ENCODE measurements at regions not wholly inside any gene's neighbourhood (a gene's known extent, or its start where the extent isn't known, plus 50 kb on each side); places are given as distances from the start of the nearest gene placed in this dataset.

DNA sequence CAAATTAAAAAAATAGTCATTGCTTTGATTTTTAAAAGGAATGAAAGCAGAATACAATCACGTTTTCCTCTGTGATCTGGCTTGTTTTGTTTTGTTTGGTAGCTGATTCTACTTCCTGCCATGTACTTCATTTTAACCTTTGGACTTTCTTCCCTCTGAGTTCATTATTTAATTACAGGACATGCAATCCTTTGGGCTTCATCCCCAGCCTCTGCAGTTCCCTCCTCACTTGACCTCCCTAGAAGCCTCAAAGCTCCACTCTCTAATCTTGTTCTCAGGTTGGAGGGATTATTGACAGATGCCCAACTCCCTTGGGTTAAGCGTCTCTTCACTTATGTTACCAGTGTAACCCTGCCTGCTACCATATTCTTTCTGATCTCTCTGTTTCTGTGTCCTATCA lies 967.9 kb upstream of the SEL1L start:
- no peak for DNase-seq (ENCODE audit: low spot score)
- TF ChIP-seq, protein P1, sequence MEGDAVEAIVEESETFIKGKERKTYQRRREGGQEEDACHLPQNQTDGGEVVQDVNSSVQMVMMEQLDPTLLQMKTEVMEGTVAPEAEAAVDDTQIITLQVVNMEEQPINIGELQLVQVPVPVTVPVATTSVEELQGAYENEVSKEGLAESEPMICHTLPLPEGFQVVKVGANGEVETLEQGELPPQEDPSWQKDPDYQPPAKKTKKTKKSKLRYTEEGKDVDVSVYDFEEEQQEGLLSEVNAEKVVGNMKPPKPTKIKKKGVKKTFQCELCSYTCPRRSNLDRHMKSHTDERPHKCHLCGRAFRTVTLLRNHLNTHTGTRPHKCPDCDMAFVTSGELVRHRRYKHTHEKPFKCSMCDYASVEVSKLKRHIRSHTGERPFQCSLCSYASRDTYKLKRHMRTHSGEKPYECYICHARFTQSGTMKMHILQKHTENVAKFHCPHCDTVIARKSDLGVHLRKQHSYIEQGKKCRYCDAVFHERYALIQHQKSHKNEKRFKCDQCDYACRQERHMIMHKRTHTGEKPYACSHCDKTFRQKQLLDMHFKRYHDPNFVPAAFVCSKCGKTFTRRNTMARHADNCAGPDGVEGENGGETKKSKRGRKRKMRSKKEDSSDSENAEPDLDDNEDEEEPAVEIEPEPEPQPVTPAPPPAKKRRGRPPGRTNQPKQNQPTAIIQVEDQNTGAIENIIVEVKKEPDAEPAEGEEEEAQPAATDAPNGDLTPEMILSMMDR (IDR thresholded peaks at IDR 0.05; ENCODE audit: extremely low read depth, insufficient read depth, missing control alignments): no peak
- in situ Hi-C loops (cut with MboI; ENCODE audit: low pct_unique_long_range_greater_than_20kb, low sequenced_read_pairs, unreplicated experiment): no loop called here

DNA sequence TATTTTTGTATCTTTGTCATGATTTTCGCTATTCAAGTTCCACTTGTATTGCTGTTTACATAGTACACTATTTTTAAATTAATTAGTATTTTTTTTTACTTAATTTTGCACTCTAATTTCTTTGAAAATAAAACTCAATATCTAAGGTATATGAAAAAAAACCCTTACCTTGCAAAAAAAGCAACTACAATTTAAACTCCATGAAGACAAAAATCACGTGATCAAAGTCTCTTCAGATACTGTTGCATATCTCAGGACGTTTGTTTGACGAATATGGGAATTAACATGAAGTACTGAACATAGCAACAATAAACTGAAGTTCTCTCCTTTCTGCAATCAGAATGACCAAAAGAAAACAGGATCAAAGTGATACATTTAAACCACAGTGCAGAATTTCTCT lies 968.4 kb upstream of the SEL1L start:
- DNase-seq (ENCODE audit: low spot score): no peak
- TF ChIP-seq, protein P1 (IDR thresholded peaks at IDR 0.05; ENCODE audit: extremely low read depth, insufficient read depth, missing control alignments): no peak
- in situ Hi-C loops (cut with MboI; ENCODE audit: low pct_unique_long_range_greater_than_20kb, low sequenced_read_pairs, unreplicated experiment): no loop called here

DNA sequence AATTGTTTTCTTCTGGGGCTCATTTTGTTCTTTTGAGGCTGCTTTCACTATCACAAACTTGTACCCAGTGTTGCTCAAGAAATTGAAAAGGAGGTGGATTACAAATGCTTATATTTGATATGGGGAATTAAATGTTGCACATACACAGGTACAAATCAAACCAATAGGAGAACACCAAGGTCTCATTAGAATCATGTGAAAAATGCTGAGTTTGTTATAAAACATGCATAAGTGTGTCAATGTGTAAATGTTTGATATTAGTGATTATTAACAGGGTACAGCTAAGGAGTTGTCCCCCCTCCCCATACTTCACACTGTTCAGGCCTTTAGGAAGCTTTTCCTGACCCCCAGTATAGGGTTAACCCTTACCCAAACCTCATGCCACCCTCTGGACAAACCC lies 971.2 kb upstream of the SEL1L start:
- TF ChIP-seq, protein P1 (IDR thresholded peaks at IDR 0.05; ENCODE audit: extremely low read depth, insufficient read depth, missing control alignments): no peak
- in situ Hi-C loops (cut with MboI; ENCODE audit: low pct_unique_long_range_greater_than_20kb, low sequenced_read_pairs, unreplicated experiment): no loop called here
- no peak for DNase-seq (ENCODE audit: low spot score)

DNA sequence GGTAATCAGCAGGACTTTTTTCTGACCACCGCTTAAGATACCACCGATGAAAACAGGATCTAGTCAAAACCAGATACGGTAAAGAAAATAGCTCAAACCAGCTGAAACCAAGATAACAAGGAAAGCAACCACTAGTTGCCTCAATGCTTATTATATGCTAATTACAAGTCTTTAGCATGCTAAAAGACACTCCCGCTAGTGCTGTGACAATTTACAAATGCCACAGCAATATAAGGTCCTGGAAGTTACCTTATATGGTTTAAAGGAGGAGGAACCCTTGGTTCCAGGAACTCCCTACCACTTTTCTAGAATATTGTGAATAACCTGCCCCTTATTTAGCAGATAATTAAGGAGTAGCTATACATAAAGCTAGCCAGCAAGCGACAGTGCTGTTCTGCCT lies 976.4 kb upstream of the SEL1L start:
- TF ChIP-seq, protein P1 (IDR thresholded peaks at IDR 0.05; ENCODE audit: extremely low read depth, insufficient read depth, missing control alignments): no peak
- in situ Hi-C loops (cut with MboI; ENCODE audit: low pct_unique_long_range_greater_than_20kb, low sequenced_read_pairs, unreplicated experiment): no loop called here
- no peak for DNase-seq (ENCODE audit: low spot score)

DNA sequence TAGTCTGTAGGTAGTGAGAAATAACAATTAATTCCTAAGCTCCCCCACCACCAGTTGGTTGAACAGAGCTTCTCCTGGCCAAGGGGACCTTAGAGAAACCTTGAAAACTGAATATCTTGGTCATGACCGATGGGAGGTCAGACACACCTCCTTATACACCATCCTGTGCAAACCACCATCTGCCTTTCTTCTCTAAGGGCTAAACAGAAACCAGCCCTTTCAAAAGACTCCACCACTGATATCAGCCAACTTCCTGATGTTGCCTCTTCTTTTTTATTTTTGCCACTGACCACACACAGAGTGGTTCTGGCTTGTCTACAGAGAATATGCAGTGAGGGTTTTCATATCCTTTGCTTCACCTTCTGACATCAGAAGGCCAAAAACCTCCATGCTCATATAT lies 977.7 kb upstream of the SEL1L start:
- no peak for DNase-seq (ENCODE audit: low spot score)
- TF ChIP-seq, protein P1 (IDR thresholded peaks at IDR 0.05; ENCODE audit: extremely low read depth, insufficient read depth, missing control alignments): no peak
- in situ Hi-C loops (cut with MboI; ENCODE audit: low pct_unique_long_range_greater_than_20kb, low sequenced_read_pairs, unreplicated experiment): no loop called here

DNA sequence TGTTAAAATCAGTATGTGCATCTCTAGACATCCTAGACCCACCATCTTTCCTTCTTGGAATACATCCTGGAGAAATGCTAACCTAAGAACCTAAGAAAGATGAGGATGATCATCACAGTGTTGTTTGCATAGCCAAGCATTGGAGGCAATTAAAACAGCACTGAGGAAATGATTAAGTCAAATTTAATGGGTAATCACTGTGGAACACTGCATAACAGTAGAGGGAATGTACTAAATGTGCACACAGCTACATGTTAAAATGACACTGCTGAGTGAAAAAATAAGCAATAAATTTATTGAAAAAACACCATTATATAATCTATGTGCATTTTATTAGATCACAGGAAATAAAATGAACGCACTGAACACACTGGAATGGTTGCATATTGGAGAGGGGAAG lies 987.1 kb upstream of the SEL1L start:
- TF ChIP-seq, protein P1 (IDR thresholded peaks at IDR 0.05; ENCODE audit: extremely low read depth, insufficient read depth, missing control alignments): no peak
- no peak for DNase-seq (ENCODE audit: low spot score)
- in situ Hi-C loops (cut with MboI; ENCODE audit: low pct_unique_long_range_greater_than_20kb, low sequenced_read_pairs, unreplicated experiment): no loop called here

DNA sequence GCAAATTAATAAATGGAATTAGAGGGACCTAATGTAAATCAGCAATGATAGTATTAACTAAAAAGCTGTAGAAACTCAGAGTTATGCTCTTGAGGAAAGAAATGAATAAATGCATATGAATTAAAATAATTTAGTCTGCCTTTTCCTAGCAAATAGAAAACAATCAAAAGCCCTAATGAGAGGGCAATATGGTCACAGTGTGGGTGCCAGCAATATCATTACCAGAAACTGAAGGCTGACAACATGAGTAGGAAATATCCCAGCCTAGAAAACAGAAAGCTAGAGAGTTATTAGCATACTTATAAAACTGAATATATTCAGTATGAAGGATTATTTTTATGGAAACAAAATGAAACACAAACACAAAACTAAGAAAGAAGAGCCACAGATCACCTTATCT lies 987.5 kb upstream of the SEL1L start:
- no peak for DNase-seq (ENCODE audit: low spot score)
- TF ChIP-seq, protein P1 (IDR thresholded peaks at IDR 0.05; ENCODE audit: extremely low read depth, insufficient read depth, missing control alignments): no peak
- in situ Hi-C loops (cut with MboI; ENCODE audit: low pct_unique_long_range_greater_than_20kb, low sequenced_read_pairs, unreplicated experiment): no loop called here
